HCT116 (cell line): ENCODE measurements at regions not wholly inside any gene's neighbourhood (a gene's known extent, or its start where the extent isn't known, plus 50 kb on each side); places are given as distances from the start of the nearest gene placed in this dataset.
A peak's percentile ranks its signal among the peaks of the same experiment; 100 is the strongest.

ENCODE experiments used
- ATAC-seq: fragments of 200-7000 bp; cut with Tn5 transposase; 2 replicates; pipeline ENCODE4 v1.9.1; 2020; ENCODE audit warnings: mild to moderate bottlenecking, moderate library complexity
- BruUV-seq: library from RNA; stranded (reverse); fragments of 400-500 nt; replicated peaks from 2 replicates; lab custom pipeline; 2021; lab: Mats Ljungman, UMichigan
- CTCF ChIA-PET: fragments of 300-600 bp; sonication (Branson Sonifier 250); formaldehyde crosslinking; loops from one replicate; lab custom pipeline; 2021; ENCODE audit warnings: antibody characterized with exemption; lab: Charles Lee
- POLR2A ChIA-PET: fragments of 300-600, 350-600 bp; sonication (Branson Sonifier 250); formaldehyde crosslinking; loops from one replicate; lab custom pipeline; 2021; ENCODE audit warnings: antibody characterized with exemption; lab: Charles Lee
- RAD21 ChIA-PET, 2 experiments: fragments of 300-600 bp; sonication (Branson Sonifier 250); formaldehyde crosslinking; loops; one replicate each; lab custom pipeline; 2023; ENCODE audit warnings: low total read pairs in 2 of 2; ENCODE audit not compliant: uncharacterized antibody in 2 of 2, unreplicated experiment in 2 of 2, low non-redundant PET in 1 of 2; lab: Charles Lee
- DNase-seq: peaks from one replicate; pipeline ENCODE4 v3.0.0-alpha.2; 2010; ENCODE audit warnings: low read depth, low spot score
- H2AFZ ChIP-seq: fragments of 200-600 bp; shearing (Covaris generic), sonication (generic); 2 replicates; pipeline ENCODE4 v1.6.1; 2017; ENCODE audit warnings: low read depth, mixed run types, mixed read lengths, antibody characterized with exemption, low read length; ENCODE audit not compliant: poor library complexity, severe bottlenecking
- H3K27ac ChIP-seq: 2 replicates; pipeline ENCODE4 v1.5.1; 2012; ENCODE audit warnings: low read depth, low read length
- H3K27me3 ChIP-seq: fragments of 200-600 bp; sonication (generic); 2 replicates; pipeline ENCODE4 v1.6.1; 2016; ENCODE audit warnings: mixed run types, low read length, mixed read lengths; ENCODE audit not compliant: insufficient read depth
- H3K36me3 ChIP-seq, 2 experiments: fragments of 200-500 bp in 1 of 2; fragments of 200-600 bp in 1 of 2; sonication (Bioruptor generic) in 1 of 2; sonication (generic) in 1 of 2; 2 replicates each; pipeline versions ENCODE4 v1.5.1 to v1.6.1; 2014 to 2016; ENCODE audit warnings: low read length in 2 of 2, inconsistent platforms in 1 of 2, mixed read lengths in 1 of 2, mixed run types in 1 of 2; ENCODE audit not compliant: insufficient read depth in 2 of 2, control insufficient read depth in 1 of 2
- H3K4me1 ChIP-seq, 2 experiments: fragments of 200-600 bp in 1 of 2; sonication (generic) in 1 of 2; 2 replicates each; pipeline versions ENCODE4 v1.5.1 to v1.6.1; 2012 to 2017; ENCODE audit warnings: low read length in 2 of 2, inconsistent platforms in 1 of 2, mild to moderate bottlenecking in 1 of 2, mixed read lengths in 1 of 2, mixed run types in 1 of 2, moderate library complexity in 1 of 2; ENCODE audit not compliant: insufficient read depth in 2 of 2, control insufficient read depth in 1 of 2
- H3K4me2 ChIP-seq: fragments of 200-600 bp; sonication (generic); 2 replicates; pipeline ENCODE4 v1.6.1; 2017; ENCODE audit warnings: mixed run types, low read length, mixed read lengths
- H3K4me3 ChIP-seq, 2 experiments: fragments of 200-600 bp in 1 of 2; sonication (generic) in 1 of 2; replicated peaks in 1 of 2; 2 replicates each; pipeline ENCODE4 v1.5.1; 2011 to 2016; ENCODE audit warnings: low read length in 2 of 2, control low read depth in 1 of 2, low read depth in 1 of 2, mild to moderate bottlenecking in 1 of 2, mixed read lengths in 1 of 2, mixed run types in 1 of 2
- H3K79me2 ChIP-seq: fragments of 200-600 bp; sonication (generic); 2 replicates; pipeline ENCODE4 v1.6.1; 2017; ENCODE audit warnings: mild to moderate bottlenecking, mixed run types, low read length, moderate library complexity, mixed read lengths; ENCODE audit not compliant: insufficient read depth
- H3K9ac ChIP-seq: fragments of 200-600 bp; sonication (generic); 2 replicates; pipeline ENCODE4 v1.6.1; 2016; ENCODE audit warnings: low read length, mixed read lengths
- H3K9me2 ChIP-seq: fragments of 200-600 bp; sonication (generic), shearing (Covaris generic); 2 replicates; pipeline ENCODE4 v1.6.1; 2017; ENCODE audit warnings: mixed run types, mild to moderate bottlenecking, moderate library complexity; ENCODE audit not compliant: insufficient read depth
- H3K9me3 ChIP-seq, 2 experiments: fragments of 200-500 bp in 1 of 2; fragments of 200-600 bp in 1 of 2; sonication (Bioruptor generic) in 1 of 2; sonication (generic) in 1 of 2; 2 replicates each; pipeline ENCODE4 v1.6.1; 2014 to 2017; ENCODE audit warnings: low read length in 2 of 2, mixed read lengths in 2 of 2, inconsistent platforms in 1 of 2, low read depth in 1 of 2, mild to moderate bottlenecking in 1 of 2, mixed run types in 1 of 2, moderate library complexity in 1 of 2; ENCODE audit not compliant: control insufficient read depth in 1 of 2, insufficient read depth in 1 of 2
- H4K20me1 ChIP-seq: fragments of 200-600 bp; sonication (generic), shearing (Covaris generic); 2 replicates; pipeline ENCODE4 v1.6.1; 2017; ENCODE audit warnings: mixed run types, mild to moderate bottlenecking, moderate library complexity; ENCODE audit not compliant: insufficient read depth
- CTCF ChIP-seq, 3 experiments: fragments of 200-600 bp in 1 of 3; sonication (generic) in 1 of 3; IDR thresholded peaks in 2 of 3; conservative IDR thresholded peaks in 1 of 3; 2 replicates each; pipeline ENCODE4 v1.5.1; 2012 to 2017; ENCODE audit warnings: low read depth in 2 of 3, low read length in 2 of 3, antibody characterized with exemption in 1 of 3, borderline replicate concordance in 1 of 3, control low read depth in 1 of 3, mild to moderate bottlenecking in 1 of 3, mixed read lengths in 1 of 3, mixed run types in 1 of 3, moderate library complexity in 1 of 3; ENCODE audit not compliant: insufficient read depth in 1 of 3
- EZH2 ChIP-seq: fragments of 200-600 bp; sonication (generic); IDR thresholded peaks from 2 replicates; pipeline ENCODE4 v1.6.1; 2017; ENCODE audit warnings: antibody characterized with exemption, mixed run types
- FOSL1 ChIP-seq: IDR thresholded peaks from 2 replicates; pipeline ENCODE4 v1.6.1; 2012; ENCODE audit warnings: low read depth
- JUND ChIP-seq: IDR thresholded peaks from 2 replicates; pipeline ENCODE4 v1.6.1; 2012
- REST ChIP-seq: IDR thresholded peaks from 2 replicates; pipeline ENCODE4 v1.6.1; 2012; ENCODE audit warnings: low read depth
- SRF ChIP-seq: IDR thresholded peaks from 2 replicates; pipeline ENCODE4 v1.6.1; 2012; ENCODE audit warnings: low read depth
- ZBTB33 ChIP-seq: IDR thresholded peaks from 2 replicates; pipeline ENCODE4 v1.6.1; 2011; ENCODE audit warnings: mild to moderate bottlenecking, low read length, moderate library complexity; ENCODE audit not compliant: insufficient replicate concordance; ENCODE audit errors: extremely low read depth
- ZFX ChIP-seq: fragments of 450-650 bp; IDR thresholded peaks from 2 replicates; pipeline ENCODE4 v1.6.1; 2017
- intact Hi-C: fragments of 100-400 bp; cut with micrococcal nuclease; formaldehyde crosslinking; loops from 2 replicates; pipeline ENCODE4 v1.10.0; 2022

- Histone ChIP-seq H3K27me3 (no peaks in the 10 kb centered on the region; the same call in 1 of the 2 replicates), H3K4me2 (no peak overlapping the region), H3K27ac (no peak overlapping the region), H2AFZ (no peak overlapping the region), H3K36me3 (no peaks in the 10 kb centered on the region), H3K79me2 (no peaks in the 10 kb centered on the region), H3K9ac (no peak overlapping the region), H3K4me3 (no peak overlapping the region), H4K20me1 (no peaks in the 10 kb centered on the region)
- ATAC-seq (no peak), DNase-seq (no peak)
- POLR2A ChIA-PET = no interaction called here
- TF ChIP-seq ZFX = no peak
- peak; percentile 90 for TF ChIP-seq REST
- TF ChIP-seq, all 23 proteins: peak for 1
- Histone ChIP-seq H3K9me2 (no peaks in the 10 kb centered on the region), H3K4me1 (no peaks in the 10 kb centered on the region), H3K9me3 (no peaks in the 10 kb centered on the region)
- CTCF ChIA-PET = no interaction called here
- BruUV-seq = no TSS peak
- RAD21 ChIA-PET = no interaction called here
- intact Hi-C loops = no loop called here
Measured at GRCh38 chr2:58834404-58834803, 593.3 kb upstream of the FANCL start.

GRCh38 chr2:58826795-58827194 is 585.7 kb upstream of the FANCL start:
- ChIA-PET CTCF (no interaction called here), RAD21 (no interaction called here), POLR2A (no interaction called here)
- Histone ChIP-seq H3K4me3 (no peak overlapping the region), H3K36me3 (no peaks in the 10 kb centered on the region), H3K27ac (no peak overlapping the region), H3K4me1 (no peaks in the 10 kb centered on the region), H2AFZ (no peak overlapping the region), H3K27me3 (no peaks in the 10 kb centered on the region), H3K4me2 (no peak overlapping the region), H3K9me2 (no peaks in the 10 kb centered on the region), H4K20me1 (no peaks in the 10 kb centered on the region), H3K79me2 (no peaks in the 10 kb centered on the region), H3K9ac (no peak overlapping the region), H3K9me3 (no peaks in the 10 kb centered on the region)
- TF ChIP-seq CTCF (IDR thresholded peaks at IDR 0.05 in 2 of 3, conservative IDR thresholded peaks at IDR 0.05 in 1 of 3; ENCODE audit: borderline replicate concordance in 1 of 3, insufficient read depth in 1 of 3, low read depth in 2 of 3, low read length in 2 of 3) (no peak), EZH2 (no peak), JUND (no peak), FOSL1 (no peak), ZFX (no peak), SRF (no peak), ZBTB33 (no peak)
- no TSS peak for BruUV-seq
- DNase-seq (no peak), ATAC-seq (no peak)
- intact Hi-C loops = no loop called here
